IPS-18a (cell line): ENCODE measurements at regions not wholly inside any gene's neighbourhood (a gene's known extent, or its start where the extent isn't known, plus 50 kb on each side); places are given as distances from the start of the nearest gene placed in this dataset.
"Not testable (repeated sequence)": the region's sequence is repeated elsewhere in the genome, so short reads cannot be mapped to it uniquely, and the experiment has no call there.

Source experiments
- H3K27ac ChIP-seq: one replicate; pipeline ENCODE4 v1.5.1; 2013; ENCODE audit warnings: low read length
- H3K27me3 ChIP-seq: one replicate; pipeline ENCODE4 v1.6.1; 2013; ENCODE audit warnings: mild to moderate bottlenecking, low read length; ENCODE audit not compliant: control insufficient read depth, insufficient read depth
- H3K36me3 ChIP-seq: one replicate; pipeline ENCODE4 v1.6.1; 2013; ENCODE audit warnings: low read depth, low read length; ENCODE audit not compliant: control insufficient read depth
- H3K4me1 ChIP-seq: one replicate; pipeline ENCODE4 v1.6.1; 2013; ENCODE audit warnings: low read depth, low read length; ENCODE audit not compliant: control insufficient read depth
- H3K4me3 ChIP-seq: one replicate; pipeline ENCODE4 v1.5.1; 2013; ENCODE audit warnings: low read length
- H3K9ac ChIP-seq: one replicate; pipeline ENCODE4 v1.6.1; 2013; ENCODE audit warnings: mild to moderate bottlenecking, low read length, moderate library complexity
- H3K9me3 ChIP-seq: one replicate; pipeline ENCODE4 v1.6.1; 2013; ENCODE audit warnings: low read depth, low read length; ENCODE audit not compliant: control insufficient read depth

DNA sequence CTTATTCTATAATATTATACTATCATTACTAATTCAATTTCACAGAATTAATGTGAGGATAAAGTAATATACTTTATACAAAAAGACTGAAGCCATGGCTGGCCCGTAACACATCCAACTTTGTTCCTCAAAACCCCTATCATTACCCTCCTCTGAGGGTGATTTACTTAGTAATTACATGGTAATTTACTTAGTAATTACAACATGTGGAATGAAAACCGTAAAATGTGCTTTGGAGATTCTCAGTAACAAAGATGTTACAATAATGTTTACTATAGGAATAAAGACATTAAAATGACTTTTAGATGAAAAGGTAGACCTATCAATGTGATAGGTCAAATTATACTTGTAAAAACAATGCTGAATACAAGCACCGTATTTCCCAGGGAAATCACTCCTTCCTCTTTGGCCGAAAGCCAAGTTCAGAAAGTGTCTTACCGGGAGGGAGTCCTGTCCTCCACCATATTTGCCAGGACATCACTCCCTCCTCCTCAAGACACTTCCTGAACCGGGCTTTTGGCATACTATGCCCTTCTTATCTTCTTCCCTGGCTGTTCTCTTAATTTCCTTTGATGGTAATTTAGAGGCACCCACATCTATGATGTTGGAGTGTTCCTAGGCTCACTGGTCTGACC lies 1047.8 kb downstream of the SOCS6 start:
- Histone ChIP-seq H3K4me1 (no peaks in the 10 kb centered on the region), H3K27ac (no peak overlapping the region), H3K9ac (no peak overlapping the region), H3K36me3 (no peaks in the 10 kb centered on the region), H3K27me3 (no peaks in the 10 kb centered on the region), H3K9me3 (peaks cover 13% of the 10 kb centered on the region), H3K4me3 (no peak overlapping the region)

DNA sequence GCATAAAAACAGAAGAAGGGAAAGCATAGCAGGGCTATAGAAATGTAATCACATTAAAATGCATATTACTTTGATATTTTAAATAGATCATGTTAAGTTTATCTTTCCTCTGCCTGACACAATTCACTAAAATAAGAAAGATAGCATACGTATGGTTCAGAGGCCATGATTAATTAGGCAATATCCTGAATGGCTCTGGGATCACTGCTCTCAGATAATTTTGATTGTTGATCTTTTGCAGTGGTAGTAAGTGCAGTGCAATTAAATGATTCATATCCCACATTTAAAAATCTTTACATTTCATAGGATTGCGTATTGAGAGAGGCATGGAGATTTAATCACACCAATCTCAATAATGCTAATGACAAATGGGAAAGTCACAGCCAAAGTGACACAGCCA lies 1040.7 kb downstream of the SOCS6 start:
- no peaks in the 10 kb centered on the region for H3K27me3 ChIP-seq
- no peak overlapping the region for H3K9ac ChIP-seq
- peaks cover 23% of the 10 kb centered on the region for H3K9me3 ChIP-seq
- H3K36me3 ChIP-seq: no peaks in the 10 kb centered on the region
- H3K4me1 ChIP-seq: no peaks in the 10 kb centered on the region
- H3K4me3 ChIP-seq: no peak overlapping the region
- H3K27ac ChIP-seq: no peak overlapping the region

DNA sequence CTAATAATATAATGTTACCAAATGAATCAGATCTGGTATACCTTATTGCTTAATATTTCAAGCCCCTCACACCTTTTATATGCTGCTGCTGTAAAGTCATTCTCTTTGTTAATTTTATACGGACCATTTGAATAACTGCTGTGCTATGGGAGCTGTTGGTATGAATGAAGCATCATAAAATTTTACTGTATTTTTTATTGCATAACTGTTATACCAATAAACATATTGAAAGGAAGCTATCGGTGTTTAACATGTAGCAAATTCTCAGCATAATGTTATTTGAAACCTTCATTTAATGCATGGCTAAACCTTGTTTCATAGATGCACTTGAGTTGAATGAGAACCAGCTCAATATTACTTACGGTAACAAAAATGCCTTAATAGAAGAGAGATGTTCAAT lies 1040.3 kb downstream of the SOCS6 start:
- Histone ChIP-seq H3K27me3 (no peaks in the 10 kb centered on the region), H3K27ac (no peak overlapping the region), H3K9me3 (peaks cover 23% of the 10 kb centered on the region), H3K4me1 (no peaks in the 10 kb centered on the region), H3K9ac (no peak overlapping the region), H3K36me3 (no peaks in the 10 kb centered on the region), H3K4me3 (no peak overlapping the region)

DNA sequence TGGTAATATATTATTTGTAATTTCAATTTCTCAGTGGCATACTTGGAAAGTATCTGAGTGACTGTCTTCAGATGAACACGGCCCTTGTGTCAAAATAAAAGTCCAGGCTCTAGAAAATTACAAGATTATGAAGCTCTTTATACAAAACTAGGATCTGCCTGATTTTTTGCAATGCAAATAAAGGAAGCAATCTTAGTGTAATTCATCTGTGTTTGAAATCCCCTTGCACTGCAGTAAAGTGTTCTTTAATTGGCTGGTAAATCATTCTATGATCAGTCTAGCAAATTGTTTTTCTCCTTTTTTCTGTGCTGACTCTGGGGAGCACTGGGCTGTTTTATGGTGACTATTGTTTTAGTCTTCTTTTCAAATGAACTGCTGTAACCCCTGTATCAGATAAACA lies 1039.0 kb downstream of the SOCS6 start:
- H3K9me3 ChIP-seq: peaks cover 26% of the 10 kb centered on the region
- H3K4me1 ChIP-seq: no peaks in the 10 kb centered on the region
- H3K27ac ChIP-seq: no peak overlapping the region
- H3K4me3 ChIP-seq: no peak overlapping the region
- no peaks in the 10 kb centered on the region for H3K36me3 ChIP-seq
- no peak overlapping the region for H3K9ac ChIP-seq
- no peaks in the 10 kb centered on the region for H3K27me3 ChIP-seq

DNA sequence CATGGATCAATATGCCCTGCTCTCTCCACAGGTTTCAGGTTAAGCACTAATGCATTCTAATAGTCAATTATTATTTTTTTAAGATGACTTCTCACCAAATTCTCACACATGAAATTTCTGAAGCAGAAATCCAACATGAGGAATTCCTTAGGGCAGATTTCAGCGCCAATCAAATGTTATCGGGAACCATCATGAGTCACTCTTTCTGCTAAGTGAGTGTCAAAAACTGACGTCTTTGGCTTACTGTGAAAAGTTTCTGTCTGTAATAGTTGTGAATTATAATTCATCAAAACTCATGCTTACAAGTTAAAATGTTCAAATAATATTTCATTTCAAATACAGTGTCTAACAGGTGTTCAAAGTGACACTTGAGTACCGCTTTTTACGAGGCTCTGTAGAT lies 1038.6 kb downstream of the SOCS6 start:
- H3K36me3 ChIP-seq: no peaks in the 10 kb centered on the region
- no peak overlapping the region for H3K9ac ChIP-seq
- no peak overlapping the region for H3K27ac ChIP-seq
- H3K27me3 ChIP-seq: no peaks in the 10 kb centered on the region
- no peaks in the 10 kb centered on the region for H3K4me1 ChIP-seq
- peaks cover 27% of the 10 kb centered on the region for H3K9me3 ChIP-seq
- H3K4me3 ChIP-seq: no peak overlapping the region

DNA sequence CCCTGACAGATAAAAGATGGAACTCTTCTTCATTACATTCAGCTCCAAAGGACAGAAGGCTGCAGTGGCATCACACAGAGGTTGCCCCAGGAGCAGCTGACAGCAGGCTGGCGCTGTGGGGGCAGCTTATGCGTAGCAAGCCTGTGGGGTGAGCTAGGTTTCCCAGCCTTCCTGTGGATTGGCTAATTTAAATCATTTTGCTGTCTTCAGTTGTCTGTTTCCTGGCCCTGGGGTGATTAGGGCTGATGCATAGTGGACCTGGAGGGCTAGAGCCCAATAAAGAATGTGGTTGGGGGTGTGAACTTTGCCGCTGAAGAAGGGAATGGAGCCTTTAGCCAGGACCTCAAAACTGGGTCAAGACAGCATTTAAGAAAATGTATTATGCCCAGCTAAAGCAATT lies 1038.0 kb downstream of the SOCS6 start:
- no peak overlapping the region for H3K9ac ChIP-seq
- peaks cover 32% of the 10 kb centered on the region for H3K9me3 ChIP-seq
- no peak overlapping the region for H3K27ac ChIP-seq
- H3K4me1 ChIP-seq: no peaks in the 10 kb centered on the region
- H3K4me3 ChIP-seq: no peak overlapping the region
- no peaks in the 10 kb centered on the region for H3K36me3 ChIP-seq
- no peaks in the 10 kb centered on the region for H3K27me3 ChIP-seq

DNA sequence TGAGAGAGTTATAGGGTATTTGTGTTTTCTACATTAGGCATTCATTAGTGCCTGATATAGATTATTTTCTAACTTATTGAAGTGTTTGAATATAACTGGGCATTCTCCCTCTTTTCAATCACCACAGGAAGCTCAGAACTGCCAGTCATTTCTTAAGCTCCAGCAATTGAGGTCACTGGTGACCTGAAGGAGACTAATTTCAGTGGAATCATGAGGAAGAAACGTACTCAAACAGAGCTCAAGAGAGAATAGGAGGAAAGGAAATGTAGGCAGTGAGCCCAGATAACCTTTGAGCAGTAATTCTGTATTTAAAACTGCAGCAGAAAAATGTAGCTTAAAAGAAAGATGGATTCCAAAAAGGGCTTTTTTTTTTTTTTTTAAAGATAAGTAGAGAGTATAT lies 1035.5 kb downstream of the SOCS6 start:
- H3K9me3 ChIP-seq: peaks cover 44% of the 10 kb centered on the region
- H3K27ac ChIP-seq: no peak overlapping the region
- H3K9ac ChIP-seq: no peak overlapping the region

DNA sequence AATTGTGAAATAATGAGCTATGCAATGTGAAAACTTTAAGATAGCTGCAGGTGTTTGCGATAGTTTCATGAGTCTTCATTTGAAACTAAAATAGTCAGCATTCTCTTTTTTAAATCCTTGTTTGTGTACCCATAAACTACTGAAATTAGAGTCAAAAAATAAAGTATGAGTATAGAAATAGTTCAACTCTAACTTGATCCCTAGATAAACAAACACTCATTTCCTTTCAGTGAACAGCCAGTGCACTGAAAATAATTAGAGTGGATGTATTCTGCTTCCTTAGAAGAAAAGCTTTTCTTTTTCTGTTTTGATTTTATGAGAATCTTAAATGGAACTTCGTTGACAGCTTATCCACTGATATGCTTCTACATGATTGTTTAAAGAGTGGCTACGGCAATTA lies 1033.4 kb downstream of the SOCS6 start:
- Histone ChIP-seq H3K4me1 (no peaks in the 10 kb centered on the region), H3K36me3 (no peaks in the 10 kb centered on the region), H3K27me3 (no peaks in the 10 kb centered on the region), H3K9me3 (peaks cover 45% of the 10 kb centered on the region), H3K27ac (no peak overlapping the region), H3K9ac (no peak overlapping the region), H3K4me3 (no peak overlapping the region)

More for the DNA sequence above, 1035.5 kb downstream of the SOCS6 start:
- no peaks in the 10 kb centered on the region for H3K4me1 ChIP-seq
- H3K4me3 ChIP-seq: no peak overlapping the region
- H3K27me3 ChIP-seq: no peaks in the 10 kb centered on the region
- no peaks in the 10 kb centered on the region for H3K36me3 ChIP-seq

DNA sequence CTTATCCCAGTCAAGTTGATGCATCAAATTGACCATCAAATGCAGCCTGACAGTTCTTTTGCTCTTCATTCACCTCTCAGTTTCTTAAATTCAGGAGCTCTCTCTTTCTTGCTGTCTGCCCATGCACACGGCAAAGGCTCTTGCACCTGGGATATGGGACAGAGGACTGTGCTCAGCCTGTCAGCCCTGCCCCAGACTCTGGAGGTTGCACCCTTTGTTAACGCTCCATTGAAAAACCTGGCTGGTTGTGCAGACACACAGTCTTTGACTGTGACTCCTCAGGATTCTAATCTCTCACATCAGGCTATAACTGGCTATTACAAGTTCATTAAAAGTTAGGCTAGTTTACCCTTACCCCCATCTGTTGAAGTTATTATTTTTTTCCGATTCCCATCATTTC lies 1032.5 kb downstream of the SOCS6 start:
- Histone ChIP-seq H3K9me3 (peaks cover 46% of the 10 kb centered on the region), H3K4me1 (no peaks in the 10 kb centered on the region), H3K4me3 (no peak overlapping the region), H3K36me3 (no peaks in the 10 kb centered on the region), H3K9ac (no peak overlapping the region), H3K27ac (no peak overlapping the region), H3K27me3 (no peaks in the 10 kb centered on the region)

DNA sequence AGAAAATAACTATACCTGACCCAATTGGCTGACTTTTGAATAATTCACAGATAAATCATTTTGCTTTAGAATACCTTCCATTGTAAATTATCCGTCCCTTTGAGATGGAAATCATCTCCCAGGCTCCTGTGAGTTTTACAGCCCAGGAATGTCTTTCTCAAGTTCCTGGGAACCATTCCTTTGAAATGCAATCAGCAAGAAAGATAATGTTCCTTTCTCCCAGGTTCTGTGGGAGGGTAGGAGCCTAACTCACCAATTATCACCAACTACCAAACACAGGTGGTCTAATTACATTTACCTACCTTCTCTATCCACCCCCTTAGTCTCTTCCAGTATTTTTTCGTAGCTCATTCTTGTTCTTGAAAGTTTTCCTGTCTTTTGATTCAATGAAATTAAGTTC lies 1016.0 kb downstream of the SOCS6 start:
- H3K9me3 ChIP-seq: peaks cover 21% of the 10 kb centered on the region
- H3K27me3 ChIP-seq: peaks cover 78% of the 10 kb centered on the region
- no peak overlapping the region for H3K9ac ChIP-seq
- no peak overlapping the region for H3K4me3 ChIP-seq
- H3K27ac ChIP-seq: no peak overlapping the region
- no peaks in the 10 kb centered on the region for H3K4me1 ChIP-seq
- no peaks in the 10 kb centered on the region for H3K36me3 ChIP-seq

DNA sequence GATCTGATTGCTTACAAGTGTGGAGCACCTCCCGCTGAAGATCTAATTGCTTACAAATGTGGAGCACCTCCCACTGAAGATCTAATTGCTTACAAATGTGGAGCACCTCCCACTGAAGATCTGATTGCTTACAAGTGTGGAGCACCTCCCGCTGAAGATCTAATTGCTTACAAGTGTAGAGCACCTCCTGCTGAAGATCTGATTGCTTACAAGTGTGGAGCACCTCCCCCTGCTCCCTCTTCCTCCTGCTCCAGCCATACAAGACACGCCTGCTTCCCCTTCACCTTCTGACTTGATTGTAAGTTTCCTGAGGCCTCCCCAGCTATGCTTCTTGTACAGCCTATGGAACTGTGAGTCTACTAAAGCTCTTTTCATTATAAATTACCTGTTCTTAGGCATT lies 1014.9 kb downstream of the SOCS6 start:
- H3K36me3 ChIP-seq, H3K4me3 ChIP-seq, H3K4me1 ChIP-seq, H3K27ac ChIP-seq, H3K9ac ChIP-seq: not testable (repeated sequence)
- H3K27me3 ChIP-seq: peaks cover 67% of the 10 kb centered on the region
- peaks cover 21% of the 10 kb centered on the region for H3K9me3 ChIP-seq

DNA sequence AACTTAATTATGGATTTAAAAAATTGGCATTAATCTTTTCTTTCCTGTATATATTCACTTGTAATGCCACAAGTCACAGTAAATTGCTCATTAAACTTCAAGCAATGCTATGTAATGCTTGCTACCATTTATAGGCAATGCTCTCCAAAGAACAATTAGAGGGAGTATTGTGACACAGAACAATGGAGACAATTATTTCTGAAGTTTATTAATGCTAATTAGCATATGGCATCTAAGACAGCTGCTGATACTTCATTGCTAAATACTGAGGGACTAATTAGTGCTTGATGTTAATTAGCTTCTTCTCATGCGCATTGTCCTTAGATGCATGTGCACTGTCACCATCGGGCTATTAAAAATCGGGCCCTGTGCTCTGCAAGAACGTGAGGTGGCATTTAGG lies 1012.8 kb downstream of the SOCS6 start:
- Histone ChIP-seq H3K9me3 (peaks cover 16% of the 10 kb centered on the region), H3K36me3 (no peaks in the 10 kb centered on the region), H3K9ac (no peak overlapping the region), H3K27me3 (peaks cover 51% of the 10 kb centered on the region), H3K27ac (no peak overlapping the region), H3K4me3 (no peak overlapping the region), H3K4me1 (no peaks in the 10 kb centered on the region)
